H1 (cell line): ENCODE measurements at regions not wholly inside any gene's neighbourhood (a gene's known extent, or its start where the extent isn't known, plus 50 kb on each side); places are given as distances from the start of the nearest gene placed in this dataset.

ENCODE experiments used
- EP300 ChIP-seq, 2 experiments: IDR thresholded peaks; 1 replicate in 1 of 2; 2 replicates in 1 of 2; pipeline ENCODE4 v1.6.1; 2011 to 2012; ENCODE audit warnings: low read depth in 2 of 2, low read length in 2 of 2, mild to moderate bottlenecking in 2 of 2, borderline replicate concordance in 1 of 2, inconsistent platforms in 1 of 2, moderate library complexity in 1 of 2
- GABPA ChIP-seq: IDR thresholded peaks from 2 replicates; pipeline ENCODE4 v1.6.1; 2011; ENCODE audit warnings: mild to moderate bottlenecking, low read length, moderate library complexity, borderline replicate concordance; ENCODE audit not compliant: insufficient read depth
- JUND ChIP-seq: IDR thresholded peaks from 2 replicates; pipeline ENCODE4 v1.6.1; 2011; ENCODE audit warnings: mild to moderate bottlenecking, improper control_type of control experiment, low read length
- TF ChIP-seq, protein P1 (sequence below): IDR thresholded peaks from 2 replicates; pipeline ENCODE4 v1.6.1; 2012; ENCODE audit warnings: inconsistent platforms
- TF ChIP-seq, protein P2 (sequence below), 3 experiments: IDR thresholded peaks; 1 replicate in 2 of 3; 2 replicates in 1 of 3; pipeline versions ENCODE4 v1.5.1 to v1.6.1; 2011; ENCODE audit warnings: low read length in 3 of 3, mild to moderate bottlenecking in 3 of 3, inconsistent platforms in 2 of 3, low read depth in 1 of 3, moderate library complexity in 1 of 3; ENCODE audit not compliant: insufficient read depth in 1 of 3; ENCODE audit errors: control extremely low read depth in 1 of 3

DNA sequence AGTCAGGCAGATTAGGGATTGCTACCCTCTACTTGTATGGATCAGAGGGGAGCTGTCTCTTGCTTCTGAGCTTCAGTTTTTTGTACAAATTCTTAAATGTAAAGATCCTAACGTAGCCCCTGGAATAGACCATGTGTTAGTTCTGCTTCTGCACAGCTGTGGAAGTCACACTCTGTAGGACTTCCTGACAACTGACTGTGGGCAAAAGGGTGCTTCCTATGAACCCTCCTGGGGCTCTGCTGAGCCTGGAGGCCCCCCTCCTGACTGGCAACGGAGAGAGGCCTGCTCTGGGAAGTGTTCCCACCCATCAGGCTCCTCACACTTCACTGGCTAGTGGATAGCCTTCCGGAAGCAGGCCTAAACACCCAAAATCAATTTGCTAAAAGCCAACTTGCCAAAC, 131.0 kb downstream of the RPLP1 start:
- TF ChIP-seq GABPA (no peak), JUND (no peak), EP300 (IDR thresholded peaks at IDR 0.05; ENCODE audit: borderline replicate concordance in 1 of 2, low read depth in 2 of 2, low read length in 2 of 2) (no peak)
- TF ChIP-seq, protein P1, sequence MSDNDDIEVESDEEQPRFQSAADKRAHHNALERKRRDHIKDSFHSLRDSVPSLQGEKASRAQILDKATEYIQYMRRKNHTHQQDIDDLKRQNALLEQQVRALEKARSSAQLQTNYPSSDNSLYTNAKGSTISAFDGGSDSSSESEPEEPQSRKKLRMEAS, result no peak
- TF ChIP-seq, protein P2, sequence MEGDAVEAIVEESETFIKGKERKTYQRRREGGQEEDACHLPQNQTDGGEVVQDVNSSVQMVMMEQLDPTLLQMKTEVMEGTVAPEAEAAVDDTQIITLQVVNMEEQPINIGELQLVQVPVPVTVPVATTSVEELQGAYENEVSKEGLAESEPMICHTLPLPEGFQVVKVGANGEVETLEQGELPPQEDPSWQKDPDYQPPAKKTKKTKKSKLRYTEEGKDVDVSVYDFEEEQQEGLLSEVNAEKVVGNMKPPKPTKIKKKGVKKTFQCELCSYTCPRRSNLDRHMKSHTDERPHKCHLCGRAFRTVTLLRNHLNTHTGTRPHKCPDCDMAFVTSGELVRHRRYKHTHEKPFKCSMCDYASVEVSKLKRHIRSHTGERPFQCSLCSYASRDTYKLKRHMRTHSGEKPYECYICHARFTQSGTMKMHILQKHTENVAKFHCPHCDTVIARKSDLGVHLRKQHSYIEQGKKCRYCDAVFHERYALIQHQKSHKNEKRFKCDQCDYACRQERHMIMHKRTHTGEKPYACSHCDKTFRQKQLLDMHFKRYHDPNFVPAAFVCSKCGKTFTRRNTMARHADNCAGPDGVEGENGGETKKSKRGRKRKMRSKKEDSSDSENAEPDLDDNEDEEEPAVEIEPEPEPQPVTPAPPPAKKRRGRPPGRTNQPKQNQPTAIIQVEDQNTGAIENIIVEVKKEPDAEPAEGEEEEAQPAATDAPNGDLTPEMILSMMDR (IDR thresholded peaks at IDR 0.05; ENCODE audit: control extremely low read depth in 1 of 3, insufficient read depth in 1 of 3, low read depth in 1 of 3, low read length in 3 of 3), result no peak
